HUES6 (cell line): ENCODE measurements at regions not wholly inside any gene's neighbourhood (a gene's known extent, or its start where the extent isn't known, plus 50 kb on each side); places are given as distances from the start of the nearest gene placed in this dataset.

Source experiments
- H3K27ac ChIP-seq: 2 replicates; pipeline ENCODE4 v1.7.0; 2013; ENCODE audit warnings: low read depth, mild to moderate bottlenecking, low read length, inconsistent platforms
- H3K27me3 ChIP-seq: 2 replicates; pipeline ENCODE4 v1.6.1; 2013; ENCODE audit warnings: low read length; ENCODE audit not compliant: control insufficient read depth, insufficient read depth
- H3K36me3 ChIP-seq: 2 replicates; pipeline ENCODE4 v1.6.1; 2013; ENCODE audit warnings: low read length; ENCODE audit not compliant: control insufficient read depth, insufficient read depth
- H3K4me1 ChIP-seq: 2 replicates; pipeline ENCODE4 v1.6.1; 2013; ENCODE audit warnings: low read length; ENCODE audit not compliant: control insufficient read depth, insufficient read depth
- H3K4me3 ChIP-seq: 2 replicates; pipeline ENCODE4 v1.5.1; 2013; ENCODE audit warnings: low read depth, low read length
- H3K9ac ChIP-seq: one replicate; pipeline ENCODE4 v1.6.1; 2013; ENCODE audit warnings: mild to moderate bottlenecking, low read length
- H3K9me3 ChIP-seq: 2 replicates; pipeline ENCODE4 v1.6.1; 2013; ENCODE audit warnings: low read depth, low read length; ENCODE audit not compliant: control insufficient read depth, insufficient read depth

DNA sequence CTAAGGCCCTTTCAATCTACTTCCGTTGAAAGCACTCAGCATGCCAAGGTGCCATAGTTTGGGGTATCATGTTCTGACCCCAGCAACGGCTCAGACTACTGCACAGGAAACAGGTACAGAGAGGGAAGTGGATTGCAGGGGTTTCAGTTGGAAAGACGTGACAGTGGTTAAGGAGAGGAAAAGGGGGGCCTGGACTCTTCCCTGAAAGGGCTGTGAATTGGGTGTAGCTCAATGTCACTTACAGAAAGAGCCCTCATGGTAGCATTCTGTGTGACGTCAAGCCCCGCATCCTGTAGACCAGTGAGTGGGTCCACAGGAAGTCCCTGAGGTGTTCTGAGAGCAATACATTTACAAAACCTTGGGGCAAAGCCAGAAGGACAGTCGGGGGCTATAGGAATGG is 121.5 kb upstream of the GYPC start:
- Histone ChIP-seq H3K27ac (no peak overlapping the region), H3K9ac (no peak overlapping the region), H3K4me1 (no peaks in the 10 kb centered on the region), H3K36me3 (no peaks in the 10 kb centered on the region), H3K4me3 (no peak overlapping the region), H3K9me3 (no peaks in the 10 kb centered on the region), H3K27me3 (no peaks in the 10 kb centered on the region)

DNA sequence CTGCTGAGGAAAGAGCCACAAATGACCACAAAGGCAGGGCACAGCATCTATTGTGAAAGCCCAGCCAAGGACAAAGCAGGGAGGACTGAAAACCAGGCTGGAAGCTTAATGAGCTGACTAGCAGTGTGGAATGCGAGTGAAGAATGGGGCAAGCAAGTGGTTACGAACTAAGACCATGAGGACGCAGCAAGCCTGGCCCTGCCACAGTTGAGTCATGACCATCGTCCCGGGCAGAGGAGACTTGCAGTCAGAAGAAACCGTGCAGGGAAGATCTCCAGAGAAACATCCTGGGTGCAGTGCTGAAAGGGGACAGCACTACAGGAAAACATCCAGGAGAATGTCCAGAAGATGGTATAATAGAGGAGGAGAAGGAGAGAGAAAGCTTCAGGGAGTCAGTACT is 120.5 kb upstream of the GYPC start:
- Histone ChIP-seq H3K4me1 (no peaks in the 10 kb centered on the region), H3K4me3 (no peak overlapping the region), H3K27me3 (no peaks in the 10 kb centered on the region), H3K9me3 (no peaks in the 10 kb centered on the region), H3K9ac (no peak overlapping the region), H3K27ac (no peak overlapping the region), H3K36me3 (no peaks in the 10 kb centered on the region)

GRCh38 chr2:126536605-126537200 is 119.3 kb upstream of the GYPC start:
- Histone ChIP-seq H3K4me1 (no peaks in the 10 kb centered on the region), H3K9ac (no peak overlapping the region)

DNA sequence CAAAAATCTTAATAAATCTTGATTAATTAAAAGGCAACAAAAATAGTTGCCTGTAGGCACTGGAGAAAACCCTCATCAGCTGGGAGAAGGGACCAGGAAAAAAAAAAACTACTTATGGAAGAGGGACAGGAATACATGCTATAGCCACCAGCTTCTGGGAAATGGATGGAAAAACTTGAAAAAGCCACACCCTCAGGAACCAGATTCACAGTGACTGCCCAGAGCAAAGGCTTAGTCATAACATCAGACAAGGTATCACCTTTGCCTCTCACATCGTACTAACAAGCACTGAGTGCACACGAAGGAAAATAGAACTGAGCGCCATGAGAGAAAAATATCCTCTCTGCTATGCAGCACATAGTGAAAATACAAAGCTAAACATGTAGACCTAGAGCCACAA is 116.9 kb upstream of the GYPC start:
- peaks cover 11% of the 10 kb centered on the region for H3K9me3 ChIP-seq
- H3K27ac ChIP-seq = no peak overlapping the region
- H3K36me3 ChIP-seq = no peaks in the 10 kb centered on the region
- no peaks in the 10 kb centered on the region for H3K4me1 ChIP-seq
- H3K9ac ChIP-seq = no peak overlapping the region
- no peak overlapping the region for H3K4me3 ChIP-seq
- H3K27me3 ChIP-seq = no peaks in the 10 kb centered on the region

More at GRCh38 chr2:126536605-126537200, 119.3 kb upstream of the GYPC start:
- H3K9me3 ChIP-seq = no peaks in the 10 kb centered on the region
- no peak overlapping the region for H3K27ac ChIP-seq
- no peaks in the 10 kb centered on the region for H3K27me3 ChIP-seq
- H3K36me3 ChIP-seq = no peaks in the 10 kb centered on the region
- no peak overlapping the region for H3K4me3 ChIP-seq

DNA sequence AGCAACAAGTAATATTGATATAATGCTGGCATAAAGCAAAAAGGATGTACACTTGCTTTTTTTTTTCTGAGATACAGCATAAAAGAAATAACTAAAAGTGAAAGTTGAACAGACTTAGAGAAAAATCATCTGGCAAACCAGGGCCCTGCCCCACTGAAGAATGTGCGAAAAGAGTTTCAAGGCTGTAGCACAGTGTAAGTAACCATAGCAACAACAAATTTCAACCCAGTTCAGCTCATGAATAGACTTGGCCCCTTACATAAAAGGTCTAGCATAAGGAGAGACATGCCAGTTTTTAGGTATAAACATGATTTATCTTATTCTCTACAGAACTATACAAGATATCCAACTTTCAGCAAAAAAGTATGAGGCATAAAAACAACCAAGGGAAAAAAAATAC is 113.7 kb upstream of the GYPC start:
- Histone ChIP-seq H3K36me3 (no peaks in the 10 kb centered on the region), H3K4me1 (no peaks in the 10 kb centered on the region), H3K27ac (no peak overlapping the region), H3K9ac (no peak overlapping the region), H3K4me3 (no peak overlapping the region), H3K27me3 (no peaks in the 10 kb centered on the region), H3K9me3 (peaks cover 11% of the 10 kb centered on the region)

GRCh38 chr2:126543081-126543480 is 112.9 kb upstream of the GYPC start:
- Histone ChIP-seq H3K27ac (no peak overlapping the region), H3K4me3 (no peak overlapping the region), H3K4me1 (no peaks in the 10 kb centered on the region), H3K27me3 (no peaks in the 10 kb centered on the region), H3K9ac (no peak overlapping the region), H3K9me3 (peaks cover 11% of the 10 kb centered on the region), H3K36me3 (no peaks in the 10 kb centered on the region)

- H3K4me3 ChIP-seq = no peak overlapping the region
Measured at GRCh38 chr2:126558029-126558428, 97.9 kb upstream of the GYPC start.

DNA sequence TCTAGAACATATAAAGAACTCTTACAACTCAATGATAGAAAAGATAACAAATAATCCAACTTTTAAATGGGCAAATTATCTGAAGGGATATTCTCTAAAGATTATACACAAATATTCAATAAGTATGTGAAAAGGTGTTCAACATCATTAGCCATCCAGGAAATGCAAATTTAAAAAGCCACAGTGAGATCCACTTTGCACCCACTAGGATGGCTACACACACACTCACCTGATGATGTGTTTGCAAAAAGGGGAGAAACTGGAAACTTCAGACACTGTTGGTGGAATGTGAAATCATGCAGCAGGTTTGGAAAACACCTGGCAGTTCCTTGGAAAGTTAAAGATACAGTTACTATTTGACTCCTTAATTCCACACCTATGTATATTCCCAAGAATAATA is 87.2 kb upstream of the GYPC start:
- Histone ChIP-seq H3K4me3 (no peak overlapping the region), H3K27me3 (no peaks in the 10 kb centered on the region), H3K4me1 (no peaks in the 10 kb centered on the region), H3K9ac (no peak overlapping the region), H3K27ac (no peak overlapping the region), H3K36me3 (no peaks in the 10 kb centered on the region), H3K9me3 (no peaks in the 10 kb centered on the region)

More at GRCh38 chr2:126558029-126558428, 97.9 kb upstream of the GYPC start:
- Histone ChIP-seq H3K36me3 (no peaks in the 10 kb centered on the region), H3K9ac (no peak overlapping the region), H3K9me3 (no peaks in the 10 kb centered on the region), H3K27me3 (no peaks in the 10 kb centered on the region), H3K4me1 (no peaks in the 10 kb centered on the region), H3K27ac (no peak overlapping the region)

DNA sequence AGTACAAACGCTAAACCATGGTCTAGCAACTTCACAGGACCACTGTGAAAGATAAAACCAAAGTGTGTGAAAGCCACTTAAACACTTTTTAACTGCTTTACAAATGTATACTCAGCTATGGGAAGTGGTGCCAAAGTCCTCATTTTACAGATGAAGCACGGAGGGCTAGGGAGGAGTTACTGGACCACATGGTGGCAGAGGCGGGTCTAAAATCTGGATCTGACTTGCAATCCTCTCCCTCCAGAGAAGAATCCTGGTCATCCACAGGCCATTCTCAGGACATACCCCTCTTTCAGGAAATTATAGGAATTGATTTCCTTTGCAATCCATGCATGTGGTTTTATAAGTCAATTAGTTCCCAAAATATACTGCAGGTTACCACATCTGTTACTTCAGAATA is 84.6 kb upstream of the GYPC start:
- Histone ChIP-seq H3K27me3 (no peaks in the 10 kb centered on the region), H3K4me3 (no peak overlapping the region), H3K9me3 (no peaks in the 10 kb centered on the region), H3K9ac (no peak overlapping the region), H3K36me3 (no peaks in the 10 kb centered on the region), H3K4me1 (no peaks in the 10 kb centered on the region), H3K27ac (no peak overlapping the region)

DNA sequence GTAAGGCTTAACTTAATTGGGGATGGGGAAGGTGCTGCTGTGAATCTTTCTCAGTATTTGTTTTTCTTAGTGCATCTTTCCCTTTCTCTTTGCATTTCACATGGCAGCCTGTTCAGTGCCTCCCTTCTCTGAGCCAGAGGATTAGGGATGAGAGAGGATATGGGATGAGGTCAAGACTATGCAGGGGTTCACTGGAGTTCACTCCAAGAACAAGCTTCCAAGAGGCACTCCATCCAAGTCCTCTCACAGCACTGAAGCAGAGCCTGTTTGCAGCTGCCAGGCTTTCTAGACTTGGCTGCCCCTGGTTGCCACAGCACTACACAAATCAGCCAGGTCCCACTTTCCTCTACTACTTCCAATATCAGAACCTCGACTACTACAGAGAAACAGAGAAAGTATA is 80.3 kb upstream of the GYPC start:
- H3K27ac ChIP-seq = no peak overlapping the region
- no peaks in the 10 kb centered on the region for H3K27me3 ChIP-seq
- H3K36me3 ChIP-seq = no peaks in the 10 kb centered on the region
- H3K9ac ChIP-seq = no peak overlapping the region
- no peaks in the 10 kb centered on the region for H3K9me3 ChIP-seq
- H3K4me3 ChIP-seq = no peak overlapping the region
- no peaks in the 10 kb centered on the region for H3K4me1 ChIP-seq

GRCh38 chr2:126579868-126580267 is 76.1 kb upstream of the GYPC start:
- Histone ChIP-seq H3K4me3 (no peak overlapping the region), H3K9me3 (no peaks in the 10 kb centered on the region), H3K9ac (no peak overlapping the region), H3K4me1 (no peaks in the 10 kb centered on the region), H3K27me3 (no peaks in the 10 kb centered on the region), H3K36me3 (no peaks in the 10 kb centered on the region), H3K27ac (no peak overlapping the region)

DNA sequence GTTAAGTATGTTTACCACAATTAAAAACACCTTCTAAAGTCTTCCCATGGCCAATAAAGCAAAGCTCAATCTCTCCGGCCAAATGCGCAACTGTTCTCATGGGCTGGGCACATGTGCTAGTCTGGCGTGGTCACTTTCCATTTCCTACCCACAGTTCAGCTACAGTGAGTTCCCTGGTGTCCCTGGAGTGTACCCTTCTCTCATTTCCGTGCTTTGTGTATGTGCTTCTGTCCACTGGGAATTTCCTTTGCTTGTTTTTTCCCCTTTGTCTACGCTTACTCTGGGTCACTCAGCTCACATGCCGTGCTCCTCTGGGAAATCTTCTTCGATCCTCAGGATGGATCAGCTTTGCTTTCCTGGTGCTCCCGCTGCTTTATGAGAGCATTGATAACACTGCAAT is 69.6 kb upstream of the GYPC start:
- Histone ChIP-seq H3K9me3 (no peaks in the 10 kb centered on the region), H3K4me3 (no peak overlapping the region), H3K36me3 (no peaks in the 10 kb centered on the region), H3K27me3 (no peaks in the 10 kb centered on the region), H3K9ac (no peak overlapping the region), H3K27ac (no peak overlapping the region), H3K4me1 (no peaks in the 10 kb centered on the region)
